Mammary epithelial cell (primary cell): ENCODE measurements at regions not wholly inside any gene's neighbourhood (a gene's known extent, or its start where the extent isn't known, plus 50 kb on each side); places are given as distances from the start of the nearest gene placed in this dataset.

Source experiments
- EZH2 ChIP-seq: IDR thresholded peaks from 2 replicates; pipeline ENCODE4 v1.6.1; 2012; ENCODE audit warnings: low read length, inconsistent platforms, borderline replicate concordance
- TF ChIP-seq, protein P1 (sequence below), 2 donors: IDR thresholded peaks in 1 of 2; conservative IDR thresholded peaks in 1 of 2; 2 replicates each; pipeline ENCODE4 v1.5.1; 2011 to 2012; ENCODE audit warnings: inconsistent platforms in 2 of 2, low read length in 2 of 2, mild to moderate bottlenecking in 2 of 2, control low read depth in 1 of 2, low read depth in 1 of 2; ENCODE audit not compliant: insufficient read depth in 1 of 2; ENCODE audit errors: extremely low read depth in 1 of 2

DNA sequence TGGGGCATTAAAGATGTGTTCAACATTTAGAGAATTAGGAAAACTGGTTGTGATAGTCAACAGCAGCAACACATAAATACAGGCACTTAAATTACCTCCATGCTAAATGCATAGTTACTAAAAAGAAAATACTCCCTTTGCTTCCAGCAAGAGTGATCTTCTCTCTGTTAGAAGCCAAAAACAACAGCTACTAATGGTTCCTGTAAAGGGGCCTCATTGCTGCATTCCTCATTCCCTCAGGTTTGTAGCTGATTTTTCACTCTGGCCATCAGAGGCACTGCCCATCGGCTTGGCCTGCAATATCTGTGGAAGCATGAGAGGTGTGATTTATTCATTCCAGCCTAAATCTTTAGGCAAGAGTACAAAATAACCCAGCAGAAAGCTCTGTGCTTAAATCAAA is 466.0 kb upstream of the ADAMTS16 start:
- TF ChIP-seq, protein P1, sequence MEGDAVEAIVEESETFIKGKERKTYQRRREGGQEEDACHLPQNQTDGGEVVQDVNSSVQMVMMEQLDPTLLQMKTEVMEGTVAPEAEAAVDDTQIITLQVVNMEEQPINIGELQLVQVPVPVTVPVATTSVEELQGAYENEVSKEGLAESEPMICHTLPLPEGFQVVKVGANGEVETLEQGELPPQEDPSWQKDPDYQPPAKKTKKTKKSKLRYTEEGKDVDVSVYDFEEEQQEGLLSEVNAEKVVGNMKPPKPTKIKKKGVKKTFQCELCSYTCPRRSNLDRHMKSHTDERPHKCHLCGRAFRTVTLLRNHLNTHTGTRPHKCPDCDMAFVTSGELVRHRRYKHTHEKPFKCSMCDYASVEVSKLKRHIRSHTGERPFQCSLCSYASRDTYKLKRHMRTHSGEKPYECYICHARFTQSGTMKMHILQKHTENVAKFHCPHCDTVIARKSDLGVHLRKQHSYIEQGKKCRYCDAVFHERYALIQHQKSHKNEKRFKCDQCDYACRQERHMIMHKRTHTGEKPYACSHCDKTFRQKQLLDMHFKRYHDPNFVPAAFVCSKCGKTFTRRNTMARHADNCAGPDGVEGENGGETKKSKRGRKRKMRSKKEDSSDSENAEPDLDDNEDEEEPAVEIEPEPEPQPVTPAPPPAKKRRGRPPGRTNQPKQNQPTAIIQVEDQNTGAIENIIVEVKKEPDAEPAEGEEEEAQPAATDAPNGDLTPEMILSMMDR (conservative IDR thresholded peaks at IDR 0.05 in 1 of 2, IDR thresholded peaks at IDR 0.05 in 1 of 2; ENCODE audit: extremely low read depth in 1 of 2, insufficient read depth in 1 of 2, low read depth in 1 of 2, low read length in 2 of 2), result no peak
- TF ChIP-seq EZH2, result no peak
